ENCODE measurements at regions not wholly inside any gene's neighbourhood (a gene's known extent, or its start where the extent isn't known, plus 50 kb on each side); places are given as distances from the start of the nearest gene placed in this dataset.

- H3K4me1 ChIP-seq, result peaks cover 46 to 69% (median 62%) of the 10 kb centered on the region in 4 donors
- no peak for DNase-seq
- H3K9me3 ChIP-seq, result no peaks in the 10 kb centered on the region
- no peaks in the 10 kb centered on the region for H3K27me3 ChIP-seq
- no peak for ATAC-seq (ENCODE audit: low FRiP score in 2 of 2)
- 88% methylated on average over 6 of the region's 6 CpGs for WGBS, 2 donors
- TF ChIP-seq CTCF (IDR thresholded peaks at IDR 0.05) (no peak), EP300 (IDR thresholded peaks at IDR 0.05) (no peak), POLR2AphosphoS5 (IDR thresholded peaks at IDR 0.05) (no peak), POLR2A (IDR thresholded peaks at IDR 0.05) (no peak)
- no peak overlapping the region for H3K4me3 ChIP-seq
- no peaks in the 10 kb centered on the region for H3K36me3 ChIP-seq
- H3K27ac ChIP-seq, result peak overlapping the region; percentile 77 to 91 (median 82)
Observed at GRCh38 chr15:66620744-66621344, 55.0 kb upstream of the LCTL start.

GRCh38 chr15:66621491-66622467 is 56.0 kb upstream of the LCTL start:
- peak in 1 of 2 donors; percentile 85 for DNase-seq
- Histone ChIP-seq H3K4me3 (peak overlapping the region in 3 of 4 donors; percentile 8 to 43 (median 36)), H3K27me3 (no peaks in the 10 kb centered on the region), H3K27ac (peak overlapping the region; percentile 77 to 91 (median 82)), H3K36me3 (no peaks in the 10 kb centered on the region), H3K9me3 (no peaks in the 10 kb centered on the region), H3K4me1 (peaks cover 42 to 60% (median 53%) of the 10 kb centered on the region in 4 donors)
- whole genome bisulfite sequencing, 2 donors, result 27 to 56% methylated on average over 29 to 43 of the region's 75 CpGs
- TF ChIP-seq EP300 (IDR thresholded peaks at IDR 0.05) (peak in 1 of 4 donors; percentile 7), POLR2AphosphoS5 (IDR thresholded peaks at IDR 0.05) (no peak)
- ATAC-seq (ENCODE audit: low FRiP score in 2 of 2), result peak in 1 of 2 donors; percentile 61

- Histone ChIP-seq H3K27me3 (no peaks in the 10 kb centered on the region), H3K4me3 (peak overlapping the region in 2 of 4 donors; percentile 36 to 43), H3K4me1 (peaks cover 35 to 56% (median 44%) of the 10 kb centered on the region in 4 donors), H3K27ac (peak overlapping the region; percentile 77 to 91 (median 82)), H3K9me3 (no peaks in the 10 kb centered on the region), H3K36me3 (no peaks in the 10 kb centered on the region)
- WGBS, 2 donors, result 48 to 50% methylated on average over 5 of the region's 5 CpGs
- no peak for TF ChIP-seq POLR2AphosphoS5 (IDR thresholded peaks at IDR 0.05)
- no peak for TF ChIP-seq EP300 (IDR thresholded peaks at IDR 0.05)
- TF ChIP-seq CTCF (IDR thresholded peaks at IDR 0.05), result no peak
- no peak for TF ChIP-seq POLR2A (IDR thresholded peaks at IDR 0.05)
- DNase-seq (no peak), ATAC-seq (ENCODE audit: low FRiP score in 2 of 2) (no peak)
Observed at GRCh38 chr15:66622591-66623022, 56.8 kb upstream of the LCTL start.

GRCh38 chr15:66623801-66624453 is 58.1 kb upstream of the LCTL start:
- TF ChIP-seq POLR2AphosphoS5 (IDR thresholded peaks at IDR 0.05) (no peak), POLR2A (IDR thresholded peaks at IDR 0.05) (no peak), CTCF (IDR thresholded peaks at IDR 0.05) (no peak), EP300 (IDR thresholded peaks at IDR 0.05) (no peak)
- ATAC-seq (ENCODE audit: low FRiP score in 2 of 2) (no peak), DNase-seq (no peak)
- Histone ChIP-seq H3K36me3 (no peaks in the 10 kb centered on the region), H3K27me3 (no peaks in the 10 kb centered on the region), H3K4me3 (no peak overlapping the region), H3K9me3 (no peaks in the 10 kb centered on the region), H3K27ac (peak overlapping the region in 2 of 4 donors; percentile 26 to 91), H3K4me1 (peaks cover 22 to 42% (median 33%) of the 10 kb centered on the region in 4 donors)
- WGBS, 2 donors, result 55% methylated on average over 6 of the region's 6 CpGs

GRCh38 chr15:66625531-66625930 is 59.7 kb upstream of the LCTL start:
- no peak overlapping the region for H3K4me3 ChIP-seq
- ATAC-seq (ENCODE audit: low FRiP score in 2 of 2), result no peak
- no peaks in the 10 kb centered on the region for H3K9me3 ChIP-seq
- no peak for TF ChIP-seq POLR2AphosphoS5 (IDR thresholded peaks at IDR 0.05)
- no peak for TF ChIP-seq EP300 (IDR thresholded peaks at IDR 0.05)
- 68 to 86% methylated on average over 1 of the region's 1 CpG for WGBS, 2 donors
- peak overlapping the region in 1 of 4 donors; percentile 5 for H3K27ac ChIP-seq
- H3K36me3 ChIP-seq, result no peaks in the 10 kb centered on the region
- DNase-seq, result no peak
- H3K27me3 ChIP-seq, result no peaks in the 10 kb centered on the region
- peaks cover 24 to 36% (median 32%) of the 10 kb centered on the region in 4 donors for H3K4me1 ChIP-seq

Data from upper lobe of left lung (tissue), 6 donors.